ENCODE measurements at regions not wholly inside any gene's neighbourhood (a gene's known extent, or its start where the extent isn't known, plus 50 kb on each side); places are given as distances from the start of the nearest gene placed in this dataset.

GRCh38 chr4:3864742-3865721 lies 98.8 kb downstream of the ADRA2C start:
- CTCF ChIA-PET: interaction anchor here (0.7 to 1.3 kb wide), 2 partner anchors 15 to 199 kb away, joined by 3 to 6 read pairs; no protein-coding TSS in a partner anchor
- no peak overlapping the region for H3K27ac Mint-ChIP-seq (ENCODE audit: low read depth, unreplicated experiment)
- peaks cover under 1% of the 10 kb centered on the region for H3K27me3 Mint-ChIP-seq (ENCODE audit: insufficient read depth, unreplicated experiment)
- H3K36me3 Mint-ChIP-seq (ENCODE audit: insufficient read depth, unreplicated experiment): no peaks in the 10 kb centered on the region
- TF ChIP-seq, protein P1, sequence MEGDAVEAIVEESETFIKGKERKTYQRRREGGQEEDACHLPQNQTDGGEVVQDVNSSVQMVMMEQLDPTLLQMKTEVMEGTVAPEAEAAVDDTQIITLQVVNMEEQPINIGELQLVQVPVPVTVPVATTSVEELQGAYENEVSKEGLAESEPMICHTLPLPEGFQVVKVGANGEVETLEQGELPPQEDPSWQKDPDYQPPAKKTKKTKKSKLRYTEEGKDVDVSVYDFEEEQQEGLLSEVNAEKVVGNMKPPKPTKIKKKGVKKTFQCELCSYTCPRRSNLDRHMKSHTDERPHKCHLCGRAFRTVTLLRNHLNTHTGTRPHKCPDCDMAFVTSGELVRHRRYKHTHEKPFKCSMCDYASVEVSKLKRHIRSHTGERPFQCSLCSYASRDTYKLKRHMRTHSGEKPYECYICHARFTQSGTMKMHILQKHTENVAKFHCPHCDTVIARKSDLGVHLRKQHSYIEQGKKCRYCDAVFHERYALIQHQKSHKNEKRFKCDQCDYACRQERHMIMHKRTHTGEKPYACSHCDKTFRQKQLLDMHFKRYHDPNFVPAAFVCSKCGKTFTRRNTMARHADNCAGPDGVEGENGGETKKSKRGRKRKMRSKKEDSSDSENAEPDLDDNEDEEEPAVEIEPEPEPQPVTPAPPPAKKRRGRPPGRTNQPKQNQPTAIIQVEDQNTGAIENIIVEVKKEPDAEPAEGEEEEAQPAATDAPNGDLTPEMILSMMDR (IDR thresholded peaks at IDR 0.05; ENCODE audit: unreplicated experiment): no peak
- no peak for DNase-seq (ENCODE audit: unreplicated experiment)
- POLR2A ChIA-PET: interaction anchor here (0.6 kb wide), 1 partner anchor 897 kb away, joined by 3 read pairs; no protein-coding TSS in a partner anchor
- intact Hi-C loops (cut with micrococcal nuclease): no loop called here
- no peak overlapping the region for H3K4me3 Mint-ChIP-seq (ENCODE audit: unreplicated experiment)
- no peaks in the 10 kb centered on the region for H3K9me3 Mint-ChIP-seq (ENCODE audit: unreplicated experiment)
- no TSS peak for BruUV-seq (replicated peaks)
- no peaks in the 10 kb centered on the region for H3K4me1 Mint-ChIP-seq (ENCODE audit: insufficient read depth, unreplicated experiment)

- CTCF ChIA-PET: interaction anchor here (1.3 kb wide), 1 partner anchor 14 kb away, joined by 6 read pairs; no protein-coding TSS in a partner anchor
- H3K4me3 Mint-ChIP-seq (ENCODE audit: unreplicated experiment): no peak overlapping the region
- peaks cover 6% of the 10 kb centered on the region for H3K36me3 Mint-ChIP-seq (ENCODE audit: insufficient read depth, unreplicated experiment)
- H3K4me1 Mint-ChIP-seq (ENCODE audit: insufficient read depth, unreplicated experiment): peaks cover 6% of the 10 kb centered on the region
- no peaks in the 10 kb centered on the region for H3K9me3 Mint-ChIP-seq (ENCODE audit: unreplicated experiment)
- intact Hi-C loops (cut with micrococcal nuclease): no loop called here
- no peak for DNase-seq (ENCODE audit: unreplicated experiment)
- H3K27me3 Mint-ChIP-seq (ENCODE audit: insufficient read depth, unreplicated experiment): peaks cover 12% of the 10 kb centered on the region
- POLR2A ChIA-PET: interaction anchor here (0.6 kb wide), 1 partner anchor 895 kb away, joined by 3 read pairs; no protein-coding TSS in a partner anchor
- TF ChIP-seq, protein P1 (IDR thresholded peaks at IDR 0.05; ENCODE audit: unreplicated experiment): no peak
- no peak overlapping the region for H3K27ac Mint-ChIP-seq (ENCODE audit: low read depth, unreplicated experiment)
- no TSS peak for BruUV-seq (replicated peaks)
These were observed 100.0 kb downstream of the ADRA2C start for GRCh38 chr4:3865986-3866812.

DNA sequence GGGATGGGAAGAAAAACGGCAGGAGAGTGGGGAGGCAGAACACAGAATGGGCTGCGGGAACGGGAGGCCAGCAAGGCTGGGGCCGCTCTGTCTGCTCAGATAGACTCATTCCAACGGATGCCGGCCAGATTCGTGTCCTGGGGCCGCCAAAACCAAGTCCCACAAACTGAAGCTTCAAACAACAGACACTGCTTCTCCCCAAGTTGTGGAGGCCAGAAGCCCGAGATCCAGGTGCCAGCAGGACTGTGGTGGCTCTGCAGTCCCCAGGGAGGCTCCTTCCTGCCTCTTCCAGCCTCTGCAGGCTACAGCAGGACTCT lies 100.6 kb downstream of the ADRA2C start:
- intact Hi-C loops (cut with micrococcal nuclease): no loop called here
- ChIA-PET POLR2A (no interaction called here), CTCF (no interaction called here)
- Mint-ChIP-seq H3K27ac (ENCODE audit: low read depth, unreplicated experiment) (no peak overlapping the region), H3K4me3 (ENCODE audit: unreplicated experiment) (no peak overlapping the region), H3K36me3 (ENCODE audit: insufficient read depth, unreplicated experiment) (peaks cover 6% of the 10 kb centered on the region), H3K27me3 (ENCODE audit: insufficient read depth, unreplicated experiment) (peaks cover 15% of the 10 kb centered on the region), H3K9me3 (ENCODE audit: unreplicated experiment) (no peaks in the 10 kb centered on the region), H3K4me1 (ENCODE audit: insufficient read depth, unreplicated experiment) (peaks cover 6% of the 10 kb centered on the region)
- TF ChIP-seq, protein P1 (IDR thresholded peaks at IDR 0.05; ENCODE audit: unreplicated experiment): no peak
- BruUV-seq (replicated peaks): no TSS peak
- DNase-seq (ENCODE audit: unreplicated experiment): no peak
